Activated T-helper 17 cell treated with anti-CD3 and anti-CD28 coated beads, Interleukin-2, amount 50 U/mL, for 72 hours (primary cell): ENCODE measurements at regions not wholly inside any gene's neighbourhood (a gene's known extent, or its start where the extent isn't known, plus 50 kb on each side); places are given as distances from the start of the nearest gene placed in this dataset.

Source experiments
- ATAC-seq: fragments of 150-1000 bp; cut with Tn5 transposase; replicated peaks from 2 replicates; pipeline ENCODE4 v1.10.0; 2021; ENCODE audit warnings: mild to moderate bottlenecking, moderate library complexity
- H3K27ac Mint-ChIP-seq: one replicate; pipeline ENCODE4 v1.8.0; 2022; ENCODE audit warnings: mixed read lengths
- H3K27me3 Mint-ChIP-seq: one replicate; pipeline ENCODE4 v1.8.0; 2022; ENCODE audit warnings: mixed read lengths
- H3K36me3 Mint-ChIP-seq: one replicate; pipeline ENCODE4 v1.8.0; 2022; ENCODE audit warnings: low read depth, mild to moderate bottlenecking, mixed read lengths
- H3K4me1 Mint-ChIP-seq: one replicate; pipeline ENCODE4 v1.8.0; 2022; ENCODE audit warnings: mixed read lengths
- H3K4me3 Mint-ChIP-seq: one replicate; pipeline ENCODE4 v1.8.0; 2022; ENCODE audit warnings: mild to moderate bottlenecking, mixed read lengths
- H3K9me3 Mint-ChIP-seq: one replicate; pipeline ENCODE4 v1.8.0; 2022; ENCODE audit warnings: mixed read lengths

DNA sequence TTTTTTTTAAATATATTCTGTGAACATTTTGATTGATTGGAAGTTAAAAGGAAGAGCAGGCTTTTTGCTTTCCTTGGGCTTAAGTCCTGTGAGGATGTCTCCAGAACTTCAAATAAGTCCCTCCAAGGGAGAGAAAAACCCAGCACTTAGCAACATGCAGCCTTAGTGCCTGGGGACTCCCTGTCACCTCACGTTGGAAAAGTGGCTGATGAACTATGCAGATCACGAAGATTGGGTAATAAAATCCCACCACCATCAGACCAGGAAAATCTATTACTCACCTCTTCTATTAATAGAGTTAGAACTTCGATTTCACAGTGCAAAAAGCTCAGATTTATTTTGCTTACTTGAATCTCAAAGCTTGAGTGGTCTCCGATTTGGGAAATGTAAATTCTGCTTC is 507.0 kb downstream of the MAT2B start:
- Mint-ChIP-seq H3K4me3 (no peak overlapping the region), H3K27me3 (no peaks in the 10 kb centered on the region), H3K36me3 (no peaks in the 10 kb centered on the region), H3K27ac (no peak overlapping the region), H3K9me3 (no peaks in the 10 kb centered on the region), H3K4me1 (no peaks in the 10 kb centered on the region)
- no peak for ATAC-seq

DNA sequence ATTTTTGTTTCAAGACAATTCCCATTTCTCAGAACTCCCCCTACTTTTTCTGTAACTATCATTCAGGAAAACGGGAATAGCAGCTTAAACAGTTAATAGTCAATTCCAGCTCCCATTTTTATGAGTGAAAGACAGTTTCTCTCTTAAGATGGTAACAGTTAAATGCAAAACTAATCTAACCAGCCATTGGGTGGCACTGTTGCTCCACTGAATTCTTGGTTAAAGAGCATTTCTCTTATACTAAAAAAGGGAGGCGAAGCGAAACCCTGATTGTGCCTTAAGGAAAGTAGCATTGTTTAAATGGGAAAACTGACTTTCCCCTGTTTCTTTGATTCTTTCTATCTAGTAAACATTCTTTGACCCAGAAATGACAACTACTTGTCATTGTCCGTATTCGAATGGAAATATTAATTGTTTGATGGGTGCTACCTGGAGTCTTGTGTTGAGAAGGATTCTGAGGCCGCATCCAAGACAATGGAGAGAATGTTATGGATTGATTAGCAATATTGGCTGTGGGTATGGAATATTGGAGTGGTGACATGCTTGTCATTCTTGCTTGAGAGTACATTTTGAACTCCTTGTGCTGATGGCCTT is 507.8 kb downstream of the MAT2B start:
- H3K36me3 Mint-ChIP-seq: no peaks in the 10 kb centered on the region
- no peaks in the 10 kb centered on the region for H3K9me3 Mint-ChIP-seq
- H3K27me3 Mint-ChIP-seq: no peaks in the 10 kb centered on the region
- ATAC-seq: no peak
- H3K4me3 Mint-ChIP-seq: no peak overlapping the region
- H3K4me1 Mint-ChIP-seq: no peaks in the 10 kb centered on the region
- H3K27ac Mint-ChIP-seq: no peak overlapping the region

- no peaks in the 10 kb centered on the region for H3K4me1 Mint-ChIP-seq
- no peaks in the 10 kb centered on the region for H3K9me3 Mint-ChIP-seq
- ATAC-seq: no peak
- no peak overlapping the region for H3K27ac Mint-ChIP-seq
- no peaks in the 10 kb centered on the region for H3K27me3 Mint-ChIP-seq
- no peak overlapping the region for H3K4me3 Mint-ChIP-seq
- H3K36me3 Mint-ChIP-seq: no peaks in the 10 kb centered on the region
Measured at GRCh38 chr5:164020116-164020515, 514.7 kb downstream of the MAT2B start.

- Mint-ChIP-seq H3K27me3 (peaks cover 3% of the 10 kb centered on the region), H3K9me3 (no peaks in the 10 kb centered on the region), H3K4me3 (no peak overlapping the region), H3K4me1 (no peaks in the 10 kb centered on the region), H3K36me3 (no peaks in the 10 kb centered on the region), H3K27ac (no peak overlapping the region)
- ATAC-seq: no peak
Measured at GRCh38 chr5:164027738-164028137, 522.3 kb downstream of the MAT2B start.

GRCh38 chr5:164038128-164038783 is 532.8 kb downstream of the MAT2B start:
- Mint-ChIP-seq H3K4me1 (no peaks in the 10 kb centered on the region), H3K36me3 (no peaks in the 10 kb centered on the region), H3K27me3 (no peaks in the 10 kb centered on the region), H3K27ac (no peak overlapping the region), H3K9me3 (peaks cover 6% of the 10 kb centered on the region), H3K4me3 (no peak overlapping the region)
- no peak for ATAC-seq

- Mint-ChIP-seq H3K27ac (no peak overlapping the region), H3K4me3 (no peak overlapping the region), H3K4me1 (no peaks in the 10 kb centered on the region), H3K27me3 (no peaks in the 10 kb centered on the region), H3K9me3 (peaks cover 6% of the 10 kb centered on the region), H3K36me3 (no peaks in the 10 kb centered on the region)
- no peak for ATAC-seq
Measured at GRCh38 chr5:164041105-164041504, 535.7 kb downstream of the MAT2B start.

- Mint-ChIP-seq H3K27ac (no peak overlapping the region), H3K4me1 (no peaks in the 10 kb centered on the region), H3K9me3 (no peaks in the 10 kb centered on the region), H3K27me3 (no peaks in the 10 kb centered on the region), H3K4me3 (no peak overlapping the region), H3K36me3 (no peaks in the 10 kb centered on the region)
- ATAC-seq: no peak
Measured at GRCh38 chr5:164048359-164048926, 543.0 kb downstream of the MAT2B start.

GRCh38 chr5:164051745-164052144 is 546.3 kb downstream of the MAT2B start:
- no peaks in the 10 kb centered on the region for H3K36me3 Mint-ChIP-seq
- ATAC-seq: no peak
- H3K27me3 Mint-ChIP-seq: no peaks in the 10 kb centered on the region
- no peaks in the 10 kb centered on the region for H3K9me3 Mint-ChIP-seq
- no peaks in the 10 kb centered on the region for H3K4me1 Mint-ChIP-seq
- no peak overlapping the region for H3K27ac Mint-ChIP-seq
- H3K4me3 Mint-ChIP-seq: no peak overlapping the region

GRCh38 chr5:164052536-164053093 is 547.2 kb downstream of the MAT2B start:
- no peak overlapping the region for H3K27ac Mint-ChIP-seq
- no peaks in the 10 kb centered on the region for H3K27me3 Mint-ChIP-seq
- no peaks in the 10 kb centered on the region for H3K4me1 Mint-ChIP-seq
- no peaks in the 10 kb centered on the region for H3K9me3 Mint-ChIP-seq
- no peaks in the 10 kb centered on the region for H3K36me3 Mint-ChIP-seq
- no peak overlapping the region for H3K4me3 Mint-ChIP-seq
- no peak for ATAC-seq

GRCh38 chr5:164053123-164053522 is 547.7 kb downstream of the MAT2B start:
- Mint-ChIP-seq H3K27me3 (no peaks in the 10 kb centered on the region), H3K9me3 (no peaks in the 10 kb centered on the region), H3K36me3 (no peaks in the 10 kb centered on the region), H3K4me1 (no peaks in the 10 kb centered on the region), H3K4me3 (no peak overlapping the region), H3K27ac (no peak overlapping the region)
- ATAC-seq: no peak

- Mint-ChIP-seq H3K4me1 (no peaks in the 10 kb centered on the region), H3K4me3 (no peak overlapping the region), H3K9me3 (no peaks in the 10 kb centered on the region), H3K27ac (no peak overlapping the region), H3K27me3 (no peaks in the 10 kb centered on the region), H3K36me3 (no peaks in the 10 kb centered on the region)
- no peak for ATAC-seq
Measured at GRCh38 chr5:164054461-164054860, 549.0 kb downstream of the MAT2B start.

DNA sequence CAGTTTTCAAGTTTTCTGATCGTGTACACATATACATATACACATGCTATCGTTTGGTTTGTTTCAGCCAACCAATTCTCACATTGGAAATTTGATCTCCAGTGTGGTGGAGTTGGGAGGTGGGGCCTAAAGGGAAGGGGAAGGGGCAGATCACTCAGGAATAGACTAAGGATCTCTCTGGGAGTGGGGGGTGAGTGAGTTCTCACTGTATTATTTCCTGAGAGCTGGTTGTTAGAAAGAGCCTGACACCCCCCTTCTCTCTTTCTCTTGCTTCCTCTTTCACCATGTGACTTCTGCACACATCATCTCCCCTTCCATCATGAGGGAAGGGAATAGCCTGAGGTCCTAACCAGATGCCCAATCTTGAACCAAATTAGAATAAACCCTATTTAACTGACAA is 551.7 kb downstream of the MAT2B start:
- no peaks in the 10 kb centered on the region for H3K36me3 Mint-ChIP-seq
- no peak for ATAC-seq
- no peaks in the 10 kb centered on the region for H3K27me3 Mint-ChIP-seq
- H3K4me3 Mint-ChIP-seq: no peak overlapping the region
- H3K9me3 Mint-ChIP-seq: no peaks in the 10 kb centered on the region
- no peaks in the 10 kb centered on the region for H3K4me1 Mint-ChIP-seq
- no peak overlapping the region for H3K27ac Mint-ChIP-seq

- no peaks in the 10 kb centered on the region for H3K4me1 Mint-ChIP-seq
- H3K27me3 Mint-ChIP-seq: no peaks in the 10 kb centered on the region
- no peak overlapping the region for H3K4me3 Mint-ChIP-seq
- no peak overlapping the region for H3K27ac Mint-ChIP-seq
- H3K36me3 Mint-ChIP-seq: no peaks in the 10 kb centered on the region
- no peak for ATAC-seq
- no peaks in the 10 kb centered on the region for H3K9me3 Mint-ChIP-seq
Measured at GRCh38 chr5:164058621-164059020, 553.2 kb downstream of the MAT2B start.

- ATAC-seq: no peak
- H3K27me3 Mint-ChIP-seq: no peaks in the 10 kb centered on the region
- H3K9me3 Mint-ChIP-seq: no peaks in the 10 kb centered on the region
- H3K36me3 Mint-ChIP-seq: no peaks in the 10 kb centered on the region
- H3K4me1 Mint-ChIP-seq: no peaks in the 10 kb centered on the region
- H3K27ac Mint-ChIP-seq: no peak overlapping the region
- no peak overlapping the region for H3K4me3 Mint-ChIP-seq
Measured at GRCh38 chr5:164059471-164059870, 554.1 kb downstream of the MAT2B start.

- Mint-ChIP-seq H3K9me3 (no peaks in the 10 kb centered on the region), H3K36me3 (no peaks in the 10 kb centered on the region), H3K4me1 (no peaks in the 10 kb centered on the region), H3K4me3 (no peak overlapping the region), H3K27ac (no peak overlapping the region), H3K27me3 (no peaks in the 10 kb centered on the region)
- ATAC-seq: no peak
Measured at GRCh38 chr5:164060786-164061355, 555.5 kb downstream of the MAT2B start.
